Suprapubic skin (tissue), 4 donors: ENCODE measurements at regions not wholly inside any gene's neighbourhood (a gene's known extent, or its start where the extent isn't known, plus 50 kb on each side); places are given as distances from the start of the nearest gene placed in this dataset.

ENCODE experiments used
- DNase-seq, 2 donors: peaks; one replicate each; pipeline ENCODE4 v3.0.0-alpha.2; 2019; ENCODE audit warnings: low spot score in 2 of 2
- H3K27ac ChIP-seq: fragments of 200-600 bp; sonication (generic); one replicate; pipeline ENCODE4 v1.5.1; 2019
- H3K27me3 ChIP-seq: fragments of 200-600 bp; sonication (generic); one replicate; pipeline ENCODE4 v1.5.1; 2019
- H3K36me3 ChIP-seq: fragments of 200-600 bp; sonication (generic); one replicate; pipeline ENCODE4 v1.5.1; 2019
- H3K4me1 ChIP-seq: fragments of 200-600 bp; sonication (generic); one replicate; pipeline ENCODE4 v1.5.1; 2019
- H3K4me3 ChIP-seq: fragments of 200-600 bp; sonication (generic); one replicate; pipeline ENCODE4 v1.5.1; 2019; ENCODE audit warnings: mild to moderate bottlenecking
- H3K9me3 ChIP-seq: fragments of 200-600 bp; sonication (generic); one replicate; pipeline ENCODE4 v1.5.1; 2019
- EP300 ChIP-seq: sonication (generic); formaldehyde crosslinking; IDR thresholded peaks from one replicate; pipeline ENCODE4 v1.6.1; 2017; ENCODE audit warnings: antibody characterized with exemption
- POLR2A ChIP-seq, 2 donors: fragments of 450-650 bp; IDR thresholded peaks; one replicate each; pipeline ENCODE4 v1.6.1; 2017; ENCODE audit warnings: antibody characterized with exemption in 2 of 2, mild to moderate bottlenecking in 2 of 2, moderate library complexity in 2 of 2
- POLR2AphosphoS5 ChIP-seq, 3 donors: sonication (generic); formaldehyde crosslinking; IDR thresholded peaks; one replicate each; pipeline ENCODE4 v1.6.1; 2017; ENCODE audit warnings: antibody characterized with exemption in 3 of 3
- WGBS: methylation state at CpG from one replicate; pipeline ENCODE4 v1.1.5; 2018; 5-methylcytosine and 5-hydroxymethylcytosine counted together
- TF ChIP-seq, protein P1 (sequence below), 2 donors: fragments of 200-600 bp in 1 of 2; fragments of 450-650 bp in 1 of 2; sonication (generic) in 1 of 2; IDR thresholded peaks; one replicate each; pipeline ENCODE4 v1.5.1; 2016 to 2019; ENCODE audit warnings: antibody characterized with exemption in 2 of 2, mild to moderate bottlenecking in 1 of 2, moderate library complexity in 1 of 2

DNA sequence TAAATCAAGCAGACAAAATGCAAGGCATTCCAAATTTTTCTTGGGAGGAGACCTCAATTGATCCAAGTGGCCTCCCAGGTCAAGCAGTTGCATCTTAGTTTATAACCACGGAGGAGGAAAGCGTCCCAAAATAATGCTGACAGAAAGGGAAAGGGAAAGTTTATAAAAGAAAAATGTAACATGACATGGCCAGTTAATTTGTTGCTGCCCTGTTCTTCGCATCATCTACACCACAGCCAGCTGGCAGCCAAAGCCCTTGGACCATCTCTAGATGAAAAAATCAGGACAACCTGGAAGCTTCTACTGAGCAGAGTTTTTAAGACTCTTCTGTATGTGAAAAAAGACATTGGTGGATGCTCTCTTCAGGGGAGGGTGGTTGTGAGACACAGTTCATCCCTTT is 128.8 kb upstream of the FBXL7 start:
- no peak overlapping the region for H3K4me3 ChIP-seq
- 53% methylated on average over 3 of the region's 3 CpGs for WGBS
- DNase-seq, result no peak

DNA sequence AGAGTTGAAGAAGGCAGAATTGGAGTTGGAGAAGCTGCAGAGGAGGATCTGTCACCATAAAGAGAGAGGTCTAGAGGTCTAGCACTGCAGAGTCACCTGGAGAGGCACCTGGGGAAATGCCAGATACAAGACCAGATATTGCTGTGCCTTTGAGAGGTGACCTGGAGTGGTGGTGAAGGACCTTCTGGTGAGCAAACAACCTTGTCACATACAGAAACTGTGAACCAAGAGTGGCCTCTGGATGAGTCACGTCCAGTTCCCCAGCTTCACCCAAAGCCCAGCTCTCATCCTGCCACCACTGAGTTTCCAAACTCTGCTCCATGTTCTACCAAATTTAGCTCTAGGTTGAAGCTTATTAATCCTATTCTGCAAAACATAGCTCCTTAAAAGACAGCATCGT is 131.1 kb upstream of the FBXL7 start:
- no peaks in the 10 kb centered on the region for H3K27me3 ChIP-seq

More for the DNA sequence above, 128.8 kb upstream of the FBXL7 start:
- Histone ChIP-seq H3K4me1 (peaks cover 4% of the 10 kb centered on the region), H3K36me3 (no peaks in the 10 kb centered on the region), H3K27ac (no peak overlapping the region), H3K9me3 (no peaks in the 10 kb centered on the region), H3K27me3 (no peaks in the 10 kb centered on the region)
- no peak for TF ChIP-seq EP300
- TF ChIP-seq, protein P1, sequence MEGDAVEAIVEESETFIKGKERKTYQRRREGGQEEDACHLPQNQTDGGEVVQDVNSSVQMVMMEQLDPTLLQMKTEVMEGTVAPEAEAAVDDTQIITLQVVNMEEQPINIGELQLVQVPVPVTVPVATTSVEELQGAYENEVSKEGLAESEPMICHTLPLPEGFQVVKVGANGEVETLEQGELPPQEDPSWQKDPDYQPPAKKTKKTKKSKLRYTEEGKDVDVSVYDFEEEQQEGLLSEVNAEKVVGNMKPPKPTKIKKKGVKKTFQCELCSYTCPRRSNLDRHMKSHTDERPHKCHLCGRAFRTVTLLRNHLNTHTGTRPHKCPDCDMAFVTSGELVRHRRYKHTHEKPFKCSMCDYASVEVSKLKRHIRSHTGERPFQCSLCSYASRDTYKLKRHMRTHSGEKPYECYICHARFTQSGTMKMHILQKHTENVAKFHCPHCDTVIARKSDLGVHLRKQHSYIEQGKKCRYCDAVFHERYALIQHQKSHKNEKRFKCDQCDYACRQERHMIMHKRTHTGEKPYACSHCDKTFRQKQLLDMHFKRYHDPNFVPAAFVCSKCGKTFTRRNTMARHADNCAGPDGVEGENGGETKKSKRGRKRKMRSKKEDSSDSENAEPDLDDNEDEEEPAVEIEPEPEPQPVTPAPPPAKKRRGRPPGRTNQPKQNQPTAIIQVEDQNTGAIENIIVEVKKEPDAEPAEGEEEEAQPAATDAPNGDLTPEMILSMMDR (IDR thresholded peaks at IDR 0.05), result no peak
- TF ChIP-seq POLR2A (IDR thresholded peaks at IDR 0.05), result no peak
- TF ChIP-seq POLR2AphosphoS5 (IDR thresholded peaks at IDR 0.05), result no peak

DNA sequence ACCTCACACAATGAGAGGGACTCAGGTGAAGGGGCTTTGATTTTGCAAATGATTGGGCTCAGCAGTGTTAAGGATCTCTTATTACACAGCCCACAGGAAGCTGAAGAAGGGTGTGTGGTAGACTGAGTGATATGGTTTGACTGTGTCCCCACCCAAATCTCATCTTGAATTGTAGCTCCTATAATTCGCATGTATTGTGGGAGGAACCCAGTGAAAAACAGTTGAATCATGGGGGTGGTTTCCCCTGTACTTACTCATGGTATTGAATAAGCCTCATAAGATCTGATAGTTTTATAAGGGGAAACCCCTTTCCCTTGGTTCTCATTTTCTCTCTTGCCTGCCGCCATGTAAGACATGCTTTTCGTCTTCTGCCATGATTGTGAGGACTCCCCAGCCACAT is 132.5 kb upstream of the FBXL7 start:
- Histone ChIP-seq H3K36me3 (no peaks in the 10 kb centered on the region), H3K4me1 (peaks cover 3% of the 10 kb centered on the region), H3K27ac (no peak overlapping the region), H3K9me3 (no peaks in the 10 kb centered on the region), H3K4me3 (no peak overlapping the region), H3K27me3 (no peaks in the 10 kb centered on the region)
- no peak for TF ChIP-seq POLR2A (IDR thresholded peaks at IDR 0.05)
- TF ChIP-seq, protein P1 (IDR thresholded peaks at IDR 0.05), result no peak
- TF ChIP-seq EP300, result no peak
- TF ChIP-seq POLR2AphosphoS5 (IDR thresholded peaks at IDR 0.05), result no peak
- DNase-seq, result no peak
- 94% methylated on average over 3 of the region's 3 CpGs for WGBS

More for the DNA sequence above, 131.1 kb upstream of the FBXL7 start:
- TF ChIP-seq EP300 (no peak), POLR2AphosphoS5 (IDR thresholded peaks at IDR 0.05) (no peak), POLR2A (IDR thresholded peaks at IDR 0.05) (no peak)
- TF ChIP-seq, protein P1 (IDR thresholded peaks at IDR 0.05), result no peak
- 91% methylated on average over 2 of the region's 2 CpGs for WGBS
- Histone ChIP-seq H3K9me3 (no peaks in the 10 kb centered on the region), H3K4me3 (no peak overlapping the region), H3K27ac (no peak overlapping the region), H3K4me1 (peaks cover 3% of the 10 kb centered on the region), H3K36me3 (no peaks in the 10 kb centered on the region)
- no peak for DNase-seq

DNA sequence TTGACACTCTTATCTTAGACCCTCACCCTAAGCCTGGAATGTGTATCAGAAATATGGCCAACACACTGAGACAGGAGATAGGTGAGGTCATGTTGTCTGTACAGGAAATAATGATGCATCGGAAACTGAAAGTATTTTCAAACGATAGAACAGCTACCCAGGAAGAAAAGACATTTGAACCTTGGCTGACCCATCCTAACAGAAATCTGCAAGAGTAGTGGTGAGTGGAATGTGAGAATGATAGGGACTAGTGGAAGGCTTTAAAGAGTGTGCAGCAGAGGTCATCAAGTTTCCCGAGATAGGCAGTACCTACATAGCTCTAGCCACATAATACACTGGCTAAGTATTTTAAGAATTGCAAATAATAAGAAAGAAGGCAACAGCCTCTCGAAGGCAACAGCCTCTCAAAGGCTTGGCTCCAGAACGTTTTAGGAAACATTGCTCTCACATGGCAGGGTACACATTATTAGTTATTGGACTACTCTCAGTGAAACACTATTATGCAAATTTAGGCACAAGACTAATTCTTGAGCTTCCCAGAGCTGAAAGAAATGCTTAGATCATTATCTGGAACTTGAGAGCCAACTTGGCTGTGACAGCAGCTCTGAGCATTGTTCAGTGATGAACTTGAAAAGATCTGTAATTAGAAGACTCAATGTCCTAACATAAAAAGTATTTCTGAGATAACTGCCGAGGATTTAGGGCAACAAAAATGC is 133.1 kb upstream of the FBXL7 start:
- no peaks in the 10 kb centered on the region for H3K27me3 ChIP-seq
- H3K36me3 ChIP-seq, result no peaks in the 10 kb centered on the region
- TF ChIP-seq, protein P1 (IDR thresholded peaks at IDR 0.05), result no peak
- TF ChIP-seq POLR2AphosphoS5 (IDR thresholded peaks at IDR 0.05) (no peak), POLR2A (IDR thresholded peaks at IDR 0.05) (no peak), EP300 (no peak)
- no peak for DNase-seq
- H3K9me3 ChIP-seq, result no peaks in the 10 kb centered on the region
- H3K27ac ChIP-seq, result no peak overlapping the region
- H3K4me1 ChIP-seq, result peaks cover 3% of the 10 kb centered on the region
- no peak overlapping the region for H3K4me3 ChIP-seq
- 36% methylated on average over 6 of the region's 6 CpGs for WGBS

DNA sequence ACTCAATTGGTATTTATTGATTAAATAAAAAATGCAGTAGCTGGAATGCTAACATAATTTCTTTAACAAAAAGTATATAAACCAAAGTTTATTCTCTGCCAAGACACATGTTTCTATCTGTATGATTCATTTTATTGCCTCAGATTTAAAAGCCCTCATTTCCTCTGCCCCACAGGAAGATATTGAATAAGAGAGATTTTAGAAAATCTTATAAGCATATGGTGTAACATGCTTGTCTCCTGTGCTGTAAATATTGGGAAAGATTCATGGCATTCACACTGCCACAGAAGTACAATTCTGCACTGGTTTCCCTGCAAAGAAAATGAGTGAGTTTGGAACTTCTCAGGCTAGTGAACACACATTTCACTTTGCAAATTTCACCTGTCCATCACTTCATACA is 134.9 kb upstream of the FBXL7 start:
- no peak for DNase-seq
- H3K27ac ChIP-seq, result no peak overlapping the region
- H3K9me3 ChIP-seq, result no peaks in the 10 kb centered on the region
- no peak for TF ChIP-seq POLR2A (IDR thresholded peaks at IDR 0.05)
- no peak for TF ChIP-seq POLR2AphosphoS5 (IDR thresholded peaks at IDR 0.05)
- TF ChIP-seq, protein P1 (IDR thresholded peaks at IDR 0.05), result no peak
- H3K36me3 ChIP-seq, result no peaks in the 10 kb centered on the region
- H3K4me1 ChIP-seq, result peaks cover 3% of the 10 kb centered on the region
- no peaks in the 10 kb centered on the region for H3K27me3 ChIP-seq
- no peak overlapping the region for H3K4me3 ChIP-seq
